ENCODE measurements at regions not wholly inside any gene's neighbourhood (a gene's known extent, or its start where the extent isn't known, plus 50 kb on each side); places are given as distances from the start of the nearest gene placed in this dataset.

DNA sequence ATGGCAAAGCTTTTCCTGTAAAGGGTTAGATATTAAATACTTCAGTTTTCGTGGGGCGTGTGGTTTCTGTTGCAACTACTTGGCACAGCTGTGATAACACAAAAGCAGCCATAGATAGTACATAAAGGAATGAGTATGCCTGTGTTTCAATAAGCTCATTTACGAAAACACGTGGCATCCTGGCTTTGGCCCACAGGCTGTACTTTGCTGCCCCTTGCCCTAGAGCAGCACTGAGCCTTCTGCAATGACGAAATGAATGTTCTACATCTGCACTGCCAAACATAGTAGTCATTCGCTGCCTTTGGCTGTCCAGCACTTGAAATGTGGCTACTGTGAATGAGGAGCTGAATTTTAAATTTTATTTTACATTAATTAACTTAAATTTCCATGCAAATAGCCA is 376.2 kb upstream of the TPK1 start:
- intact Hi-C loops (cut with DNase I) = no loop called here
- Histone ChIP-seq H3K4me3 (no peak overlapping the region), H3K9me3 (no peaks in the 10 kb centered on the region), H3K4me1 (no peaks in the 10 kb centered on the region), H3K36me3 (no peaks in the 10 kb centered on the region), H3K27me3 (no peaks in the 10 kb centered on the region), H3K27ac (no peak overlapping the region)
- WGBS, 2 donors = 76 to 79% methylated on average over 6 of the region's 6 CpGs
- DNase-seq = no peak
- TF ChIP-seq POLR2A (IDR thresholded peaks at IDR 0.05) (no peak), EP300 (IDR thresholded peaks at IDR 0.05) (no peak), POLR2AphosphoS5 (IDR thresholded peaks at IDR 0.05) (no peak), CTCF (IDR thresholded peaks at IDR 0.05) (no peak)

- Histone ChIP-seq H3K36me3 (no peaks in the 10 kb centered on the region), H3K4me1 (no peaks in the 10 kb centered on the region), H3K9me3 (no peaks in the 10 kb centered on the region), H3K27ac (no peak overlapping the region), H3K27me3 (no peaks in the 10 kb centered on the region), H3K4me3 (no peak overlapping the region)
- 59 to 76% methylated on average over 2 of the region's 2 CpGs for WGBS, 2 donors
- intact Hi-C loops (cut with DNase I) = no loop called here
- DNase-seq = no peak
- TF ChIP-seq CTCF (IDR thresholded peaks at IDR 0.05) = no peak
- TF ChIP-seq EP300 (IDR thresholded peaks at IDR 0.05) = no peak
- TF ChIP-seq POLR2A (IDR thresholded peaks at IDR 0.05) = no peak
- TF ChIP-seq POLR2AphosphoS5 (IDR thresholded peaks at IDR 0.05) = no peak
These were observed 375.4 kb upstream of the TPK1 start for GRCh38 chr7:145211211-145211610.

DNA sequence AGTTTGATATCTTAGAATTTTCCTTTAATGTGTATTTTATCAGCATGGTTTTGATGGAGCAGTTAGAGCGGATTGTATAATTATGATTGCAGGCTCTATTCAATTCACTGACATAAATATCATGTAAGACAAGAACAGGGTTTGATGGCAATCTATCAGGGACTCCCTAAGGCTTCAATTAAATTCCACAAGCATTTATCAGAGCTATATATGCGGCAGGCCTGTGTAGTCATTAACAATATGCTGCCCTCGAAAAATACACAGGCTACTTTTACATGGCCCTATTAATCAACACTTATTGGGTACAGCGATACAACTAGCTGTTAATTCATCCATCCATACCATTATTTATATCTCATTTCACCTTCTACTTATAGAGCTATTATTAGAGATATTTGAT is 358.1 kb upstream of the TPK1 start:
- no peaks in the 10 kb centered on the region for H3K36me3 ChIP-seq
- intact Hi-C loops (cut with DNase I) = no loop called here
- H3K4me3 ChIP-seq = no peak overlapping the region
- no peak overlapping the region for H3K27ac ChIP-seq
- TF ChIP-seq CTCF (IDR thresholded peaks at IDR 0.05) = no peak
- TF ChIP-seq EP300 (IDR thresholded peaks at IDR 0.05) = no peak
- no peak for TF ChIP-seq POLR2A (IDR thresholded peaks at IDR 0.05)
- TF ChIP-seq POLR2AphosphoS5 (IDR thresholded peaks at IDR 0.05) = no peak
- no peak for DNase-seq
- WGBS, 2 donors = 82 to 86% methylated on average over 4 of the region's 4 CpGs
- no peaks in the 10 kb centered on the region for H3K27me3 ChIP-seq
- H3K4me1 ChIP-seq = peaks cover 0 to 3% (median 0%) of the 10 kb centered on the region in 4 donors
- no peaks in the 10 kb centered on the region for H3K9me3 ChIP-seq

- H3K36me3 ChIP-seq = no peaks in the 10 kb centered on the region
- H3K9me3 ChIP-seq = peaks cover 0 to 5% (median 0%) of the 10 kb centered on the region in 4 donors
- 94 to 96% methylated on average over 2 of the region's 2 CpGs for WGBS, 2 donors
- no peaks in the 10 kb centered on the region for H3K27me3 ChIP-seq
- intact Hi-C loops (cut with DNase I) = no loop called here
- DNase-seq = no peak
- H3K27ac ChIP-seq = no peak overlapping the region
- H3K4me1 ChIP-seq = no peaks in the 10 kb centered on the region
- H3K4me3 ChIP-seq = no peak overlapping the region
- TF ChIP-seq POLR2A (IDR thresholded peaks at IDR 0.05) = no peak
- no peak for TF ChIP-seq POLR2AphosphoS5 (IDR thresholded peaks at IDR 0.05)
- no peak for TF ChIP-seq CTCF (IDR thresholded peaks at IDR 0.05)
- no peak for TF ChIP-seq EP300 (IDR thresholded peaks at IDR 0.05)
These were observed 349.1 kb upstream of the TPK1 start for GRCh38 chr7:145184956-145185355.

DNA sequence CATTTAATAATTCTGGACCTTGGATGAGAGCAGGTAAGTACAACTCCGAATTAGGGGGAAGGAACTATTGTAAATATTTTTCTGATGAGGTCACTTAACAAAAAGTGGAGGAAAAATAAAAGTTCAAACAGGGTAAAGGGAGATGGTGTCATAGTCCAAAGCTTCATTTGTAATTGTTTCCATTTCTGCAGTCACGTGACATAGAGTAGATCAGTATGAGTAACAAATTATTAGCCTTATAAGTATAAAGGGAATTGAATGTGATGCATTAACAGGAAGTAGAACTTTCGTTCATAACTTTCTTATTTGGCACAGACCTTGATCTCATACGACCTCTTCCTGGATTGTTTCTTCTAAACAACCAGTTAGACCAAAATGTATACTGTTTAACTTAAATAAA is 347.2 kb upstream of the TPK1 start:
- no peak overlapping the region for H3K4me3 ChIP-seq
- H3K27me3 ChIP-seq = no peaks in the 10 kb centered on the region
- DNase-seq = no peak
- TF ChIP-seq EP300 (IDR thresholded peaks at IDR 0.05) (no peak), POLR2AphosphoS5 (IDR thresholded peaks at IDR 0.05) (no peak), CTCF (IDR thresholded peaks at IDR 0.05) (no peak), POLR2A (IDR thresholded peaks at IDR 0.05) (no peak)
- no peaks in the 10 kb centered on the region for H3K36me3 ChIP-seq
- no peak overlapping the region for H3K27ac ChIP-seq
- intact Hi-C loops (cut with DNase I) = no loop called here
- 43 to 56% methylated on average over 4 of the region's 4 CpGs for WGBS, 2 donors
- no peaks in the 10 kb centered on the region for H3K4me1 ChIP-seq
- H3K9me3 ChIP-seq = peaks cover 0 to 2% (median 0%) of the 10 kb centered on the region in 4 donors

Measured in sigmoid colon (tissue), 6 donors.